LNCAP (cell line): ENCODE measurements at regions not wholly inside any gene's neighbourhood (a gene's known extent, or its start where the extent isn't known, plus 50 kb on each side); places are given as distances from the start of the nearest gene placed in this dataset.

Experiments
- CTCF ChIP-seq: fragments of 450-650 bp; IDR thresholded peaks from 2 replicates; pipeline ENCODE4 v1.5.1; 2017; ENCODE audit warnings: mild to moderate bottlenecking

GRCh38 chr1:81569761-81570160 lies 231.0 kb upstream of the ADGRL2 start:
- no peak for TF ChIP-seq CTCF

- no peak for TF ChIP-seq CTCF
Measured at GRCh38 chr1:81563632-81564031, 237.1 kb upstream of the ADGRL2 start.

- no peak for TF ChIP-seq CTCF
Measured at GRCh38 chr1:81562934-81563333, 237.8 kb upstream of the ADGRL2 start.

GRCh38 chr1:81560629-81561028 lies 240.1 kb upstream of the ADGRL2 start:
- TF ChIP-seq CTCF = no peak

GRCh38 chr1:81559662-81560350 lies 240.9 kb upstream of the ADGRL2 start:
- peak; percentile 41; the same call in 1 of the 2 replicates for TF ChIP-seq CTCF

GRCh38 chr1:81558291-81559076 lies 242.2 kb upstream of the ADGRL2 start:
- TF ChIP-seq CTCF = no peak

DNA sequence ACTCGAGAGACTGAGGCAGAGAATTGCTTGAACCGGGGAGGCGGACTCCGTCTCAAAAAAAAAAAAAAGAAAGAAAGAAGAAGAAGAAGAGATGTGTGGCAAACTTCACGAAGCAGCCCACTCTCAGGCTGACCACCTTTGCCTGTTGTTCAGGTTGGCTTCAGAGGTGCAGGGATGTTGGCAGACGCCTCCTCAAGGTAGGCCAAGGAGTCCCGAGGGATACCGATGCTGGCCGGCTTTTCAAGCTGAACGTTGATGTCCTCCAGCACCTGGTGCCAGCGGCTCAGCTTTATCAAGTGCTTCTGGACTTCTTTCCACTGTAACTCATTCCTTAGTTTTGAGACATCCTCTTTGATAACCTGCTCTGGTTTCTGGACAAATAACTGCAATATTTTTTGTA lies 243.8 kb upstream of the ADGRL2 start:
- TF ChIP-seq CTCF = no peak
